IMR-90 (cell line): ENCODE measurements at regions not wholly inside any gene's neighbourhood (a gene's known extent, or its start where the extent isn't known, plus 50 kb on each side); places are given as distances from the start of the nearest gene placed in this dataset.

ENCODE experiments used
- POLR2A ChIP-seq: IDR thresholded peaks from 2 replicates; pipeline ENCODE4 v1.6.1; 2012; ENCODE audit warnings: mild to moderate bottlenecking, low read depth, low read length
- TF ChIP-seq, protein P1 (sequence below): conservative IDR thresholded peaks from 2 replicates; pipeline ENCODE4 v1.5.1; 2012; ENCODE audit warnings: mild to moderate bottlenecking, low read depth, low read length, improper control_type of control experiment

- TF ChIP-seq, protein P1, sequence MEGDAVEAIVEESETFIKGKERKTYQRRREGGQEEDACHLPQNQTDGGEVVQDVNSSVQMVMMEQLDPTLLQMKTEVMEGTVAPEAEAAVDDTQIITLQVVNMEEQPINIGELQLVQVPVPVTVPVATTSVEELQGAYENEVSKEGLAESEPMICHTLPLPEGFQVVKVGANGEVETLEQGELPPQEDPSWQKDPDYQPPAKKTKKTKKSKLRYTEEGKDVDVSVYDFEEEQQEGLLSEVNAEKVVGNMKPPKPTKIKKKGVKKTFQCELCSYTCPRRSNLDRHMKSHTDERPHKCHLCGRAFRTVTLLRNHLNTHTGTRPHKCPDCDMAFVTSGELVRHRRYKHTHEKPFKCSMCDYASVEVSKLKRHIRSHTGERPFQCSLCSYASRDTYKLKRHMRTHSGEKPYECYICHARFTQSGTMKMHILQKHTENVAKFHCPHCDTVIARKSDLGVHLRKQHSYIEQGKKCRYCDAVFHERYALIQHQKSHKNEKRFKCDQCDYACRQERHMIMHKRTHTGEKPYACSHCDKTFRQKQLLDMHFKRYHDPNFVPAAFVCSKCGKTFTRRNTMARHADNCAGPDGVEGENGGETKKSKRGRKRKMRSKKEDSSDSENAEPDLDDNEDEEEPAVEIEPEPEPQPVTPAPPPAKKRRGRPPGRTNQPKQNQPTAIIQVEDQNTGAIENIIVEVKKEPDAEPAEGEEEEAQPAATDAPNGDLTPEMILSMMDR, result no peak
- no peak for TF ChIP-seq POLR2A
These were observed 211.9 kb downstream of the TBX5 start for GRCh38 chr12:114194066-114194465.
